ENCODE measurements at regions not wholly inside any gene's neighbourhood (a gene's known extent, or its start where the extent isn't known, plus 50 kb on each side); places are given as distances from the start of the nearest gene placed in this dataset.

DNA sequence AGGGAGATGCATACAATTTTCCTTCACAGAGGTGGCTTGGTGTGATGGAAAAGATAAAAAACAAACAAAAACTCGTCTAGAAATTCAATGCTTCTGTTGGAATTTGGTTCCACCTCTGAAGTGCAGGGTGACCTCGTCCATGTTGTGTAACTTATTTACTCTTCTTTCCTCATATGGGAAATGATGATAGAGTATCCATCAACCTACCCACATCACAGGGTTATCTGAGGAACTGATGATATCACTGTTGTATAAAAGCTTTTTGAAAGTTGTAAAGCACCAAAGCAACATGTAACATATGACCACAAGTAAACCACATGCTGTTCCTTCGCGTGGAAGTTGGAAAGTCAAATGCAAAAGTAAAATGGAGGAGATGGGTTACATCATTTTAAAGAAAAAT is 212.0 kb upstream of the SGK1 start:
- TF ChIP-seq, protein P1, sequence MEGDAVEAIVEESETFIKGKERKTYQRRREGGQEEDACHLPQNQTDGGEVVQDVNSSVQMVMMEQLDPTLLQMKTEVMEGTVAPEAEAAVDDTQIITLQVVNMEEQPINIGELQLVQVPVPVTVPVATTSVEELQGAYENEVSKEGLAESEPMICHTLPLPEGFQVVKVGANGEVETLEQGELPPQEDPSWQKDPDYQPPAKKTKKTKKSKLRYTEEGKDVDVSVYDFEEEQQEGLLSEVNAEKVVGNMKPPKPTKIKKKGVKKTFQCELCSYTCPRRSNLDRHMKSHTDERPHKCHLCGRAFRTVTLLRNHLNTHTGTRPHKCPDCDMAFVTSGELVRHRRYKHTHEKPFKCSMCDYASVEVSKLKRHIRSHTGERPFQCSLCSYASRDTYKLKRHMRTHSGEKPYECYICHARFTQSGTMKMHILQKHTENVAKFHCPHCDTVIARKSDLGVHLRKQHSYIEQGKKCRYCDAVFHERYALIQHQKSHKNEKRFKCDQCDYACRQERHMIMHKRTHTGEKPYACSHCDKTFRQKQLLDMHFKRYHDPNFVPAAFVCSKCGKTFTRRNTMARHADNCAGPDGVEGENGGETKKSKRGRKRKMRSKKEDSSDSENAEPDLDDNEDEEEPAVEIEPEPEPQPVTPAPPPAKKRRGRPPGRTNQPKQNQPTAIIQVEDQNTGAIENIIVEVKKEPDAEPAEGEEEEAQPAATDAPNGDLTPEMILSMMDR (conservative IDR thresholded peaks at IDR 0.05 in 1 of 2, IDR thresholded peaks at IDR 0.05 in 1 of 2; ENCODE audit: low read depth in 1 of 2, low read length in 2 of 2), result no peak
- TF ChIP-seq EZH2 (IDR thresholded peaks at IDR 0.05; ENCODE audit: low read length, missing control alignments), result no peak
